HL-60 (cell line): ENCODE measurements at regions not wholly inside any gene's neighbourhood (a gene's known extent, or its start where the extent isn't known, plus 50 kb on each side); places are given as distances from the start of the nearest gene placed in this dataset.

Experiments
- TF ChIP-seq, protein P1 (sequence below): IDR thresholded peaks from 2 replicates; pipeline ENCODE4 v1.6.1; 2012; ENCODE audit warnings: low read depth; ENCODE audit not compliant: insufficient replicate concordance
- TF ChIP-seq, protein P2 (sequence below): IDR thresholded peaks from one replicate; pipeline ENCODE4 v1.5.1; 2011; ENCODE audit warnings: low read length, control low read depth, inconsistent platforms; ENCODE audit not compliant: insufficient read depth

DNA sequence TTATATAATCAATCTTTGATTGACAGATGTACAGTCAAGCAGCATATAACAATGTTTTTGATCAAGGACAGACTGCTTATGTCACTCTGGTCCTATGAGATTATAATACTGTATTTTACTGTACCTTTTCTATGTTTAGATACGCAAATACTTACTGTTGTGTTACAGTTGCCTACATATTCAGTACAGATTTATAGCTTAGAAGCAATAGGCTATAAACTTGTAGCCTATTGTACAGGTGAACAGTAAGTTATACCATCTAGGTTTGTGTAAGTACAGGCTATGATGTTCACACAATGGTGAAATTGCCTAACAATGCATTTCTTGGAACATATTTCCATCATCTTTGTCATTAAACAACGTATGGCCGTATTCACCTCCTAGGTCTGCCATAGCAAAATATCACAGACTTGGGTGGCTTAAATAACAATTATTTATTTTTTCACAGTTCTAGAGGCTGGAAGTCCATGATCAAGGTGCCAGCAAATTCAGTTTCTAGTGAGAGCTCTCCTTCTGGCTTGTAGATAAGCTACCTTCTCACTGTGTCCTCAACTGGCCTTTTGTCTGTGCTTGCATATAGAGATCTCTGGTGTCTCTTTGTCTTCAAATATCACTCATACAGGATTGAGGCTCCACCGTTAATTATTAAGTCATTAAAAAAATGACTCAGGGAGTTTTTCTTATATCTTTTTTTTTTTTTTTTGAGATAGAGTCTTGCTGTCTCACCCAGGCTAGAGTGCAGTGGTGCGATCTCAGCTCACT lies 89.1 kb downstream of the EBLN2 start:
- TF ChIP-seq, protein P1, sequence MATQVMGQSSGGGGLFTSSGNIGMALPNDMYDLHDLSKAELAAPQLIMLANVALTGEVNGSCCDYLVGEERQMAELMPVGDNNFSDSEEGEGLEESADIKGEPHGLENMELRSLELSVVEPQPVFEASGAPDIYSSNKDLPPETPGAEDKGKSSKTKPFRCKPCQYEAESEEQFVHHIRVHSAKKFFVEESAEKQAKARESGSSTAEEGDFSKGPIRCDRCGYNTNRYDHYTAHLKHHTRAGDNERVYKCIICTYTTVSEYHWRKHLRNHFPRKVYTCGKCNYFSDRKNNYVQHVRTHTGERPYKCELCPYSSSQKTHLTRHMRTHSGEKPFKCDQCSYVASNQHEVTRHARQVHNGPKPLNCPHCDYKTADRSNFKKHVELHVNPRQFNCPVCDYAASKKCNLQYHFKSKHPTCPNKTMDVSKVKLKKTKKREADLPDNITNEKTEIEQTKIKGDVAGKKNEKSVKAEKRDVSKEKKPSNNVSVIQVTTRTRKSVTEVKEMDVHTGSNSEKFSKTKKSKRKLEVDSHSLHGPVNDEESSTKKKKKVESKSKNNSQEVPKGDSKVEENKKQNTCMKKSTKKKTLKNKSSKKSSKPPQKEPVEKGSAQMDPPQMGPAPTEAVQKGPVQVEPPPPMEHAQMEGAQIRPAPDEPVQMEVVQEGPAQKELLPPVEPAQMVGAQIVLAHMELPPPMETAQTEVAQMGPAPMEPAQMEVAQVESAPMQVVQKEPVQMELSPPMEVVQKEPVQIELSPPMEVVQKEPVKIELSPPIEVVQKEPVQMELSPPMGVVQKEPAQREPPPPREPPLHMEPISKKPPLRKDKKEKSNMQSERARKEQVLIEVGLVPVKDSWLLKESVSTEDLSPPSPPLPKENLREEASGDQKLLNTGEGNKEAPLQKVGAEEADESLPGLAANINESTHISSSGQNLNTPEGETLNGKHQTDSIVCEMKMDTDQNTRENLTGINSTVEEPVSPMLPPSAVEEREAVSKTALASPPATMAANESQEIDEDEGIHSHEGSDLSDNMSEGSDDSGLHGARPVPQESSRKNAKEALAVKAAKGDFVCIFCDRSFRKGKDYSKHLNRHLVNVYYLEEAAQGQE, result no peak
- TF ChIP-seq, protein P2, sequence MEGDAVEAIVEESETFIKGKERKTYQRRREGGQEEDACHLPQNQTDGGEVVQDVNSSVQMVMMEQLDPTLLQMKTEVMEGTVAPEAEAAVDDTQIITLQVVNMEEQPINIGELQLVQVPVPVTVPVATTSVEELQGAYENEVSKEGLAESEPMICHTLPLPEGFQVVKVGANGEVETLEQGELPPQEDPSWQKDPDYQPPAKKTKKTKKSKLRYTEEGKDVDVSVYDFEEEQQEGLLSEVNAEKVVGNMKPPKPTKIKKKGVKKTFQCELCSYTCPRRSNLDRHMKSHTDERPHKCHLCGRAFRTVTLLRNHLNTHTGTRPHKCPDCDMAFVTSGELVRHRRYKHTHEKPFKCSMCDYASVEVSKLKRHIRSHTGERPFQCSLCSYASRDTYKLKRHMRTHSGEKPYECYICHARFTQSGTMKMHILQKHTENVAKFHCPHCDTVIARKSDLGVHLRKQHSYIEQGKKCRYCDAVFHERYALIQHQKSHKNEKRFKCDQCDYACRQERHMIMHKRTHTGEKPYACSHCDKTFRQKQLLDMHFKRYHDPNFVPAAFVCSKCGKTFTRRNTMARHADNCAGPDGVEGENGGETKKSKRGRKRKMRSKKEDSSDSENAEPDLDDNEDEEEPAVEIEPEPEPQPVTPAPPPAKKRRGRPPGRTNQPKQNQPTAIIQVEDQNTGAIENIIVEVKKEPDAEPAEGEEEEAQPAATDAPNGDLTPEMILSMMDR, result no peak
